HG03342 (cell line): ENCODE measurements at regions not wholly inside any gene's neighbourhood (a gene's known extent, or its start where the extent isn't known, plus 50 kb on each side); places are given as distances from the start of the nearest gene placed in this dataset.

Experiments
- ATAC-seq: cut with Tn5 transposase; IDR thresholded peaks from one replicate; pipeline ENCODE4 v1.9.1; 2021; ENCODE audit warnings: mild to moderate bottlenecking, moderate library complexity; ENCODE audit not compliant: unreplicated experiment

- no peak for ATAC-seq
Observed at GRCh38 chr1:69409731-69410456, 157.8 kb upstream of the LRRC7 start.

- ATAC-seq = no peak
Observed at GRCh38 chr1:69410457-69410850, 157.3 kb upstream of the LRRC7 start.

- no peak for ATAC-seq
Observed at GRCh38 chr1:69410893-69411292, 156.8 kb upstream of the LRRC7 start.

GRCh38 chr1:69411617-69412016 is 156.1 kb upstream of the LRRC7 start:
- no peak for ATAC-seq

GRCh38 chr1:69413129-69413528 is 154.6 kb upstream of the LRRC7 start:
- no peak for ATAC-seq

GRCh38 chr1:69414574-69414973 is 153.1 kb upstream of the LRRC7 start:
- ATAC-seq = no peak

- no peak for ATAC-seq
Observed at GRCh38 chr1:69421286-69421685, 146.4 kb upstream of the LRRC7 start.

- no peak for ATAC-seq
Observed at GRCh38 chr1:69425871-69426270, 141.9 kb upstream of the LRRC7 start.

- no peak for ATAC-seq
Observed at GRCh38 chr1:69426401-69426800, 141.3 kb upstream of the LRRC7 start.

GRCh38 chr1:69433073-69433472 is 134.6 kb upstream of the LRRC7 start:
- ATAC-seq = no peak

- no peak for ATAC-seq
Observed at GRCh38 chr1:69436151-69436550, 131.6 kb upstream of the LRRC7 start.

- no peak for ATAC-seq
Observed at GRCh38 chr1:69438056-69438795, 129.5 kb upstream of the LRRC7 start.

- ATAC-seq = no peak
Observed at GRCh38 chr1:69441496-69441895, 126.2 kb upstream of the LRRC7 start.

GRCh38 chr1:69451196-69451595 is 116.5 kb upstream of the LRRC7 start:
- ATAC-seq = no peak

- ATAC-seq = no peak
Observed at GRCh38 chr1:69455718-69456117, 112.0 kb upstream of the LRRC7 start.

GRCh38 chr1:69459244-69459643 is 108.5 kb upstream of the LRRC7 start:
- ATAC-seq = no peak

GRCh38 chr1:69475021-69475420 is 92.7 kb upstream of the LRRC7 start:
- no peak for ATAC-seq

- no peak for ATAC-seq
Observed at GRCh38 chr1:69479734-69480133, 88.0 kb upstream of the LRRC7 start.

- no peak for ATAC-seq
Observed at GRCh38 chr1:69483246-69483645, 84.5 kb upstream of the LRRC7 start.

GRCh38 chr1:69485616-69486015 is 82.1 kb upstream of the LRRC7 start:
- ATAC-seq = no peak

GRCh38 chr1:69491416-69491815 is 76.3 kb upstream of the LRRC7 start:
- no peak for ATAC-seq

GRCh38 chr1:69492286-69492685 is 75.4 kb upstream of the LRRC7 start:
- no peak for ATAC-seq

GRCh38 chr1:69494221-69494620 is 73.5 kb upstream of the LRRC7 start:
- no peak for ATAC-seq
